ENCODE measurements at regions not wholly inside any gene's neighbourhood (a gene's known extent, or its start where the extent isn't known, plus 50 kb on each side); places are given as distances from the start of the nearest gene placed in this dataset.

GRCh38 chr21:18191139-18191538 is 53.5 kb upstream of the CHODL start:
- ATAC-seq (no peak), DNase-seq (no peak)

- ATAC-seq = no peak
- no peak for DNase-seq
Observed at GRCh38 chr21:18178509-18178908, 66.1 kb upstream of the CHODL start.

GRCh38 chr21:18174370-18174769 is 70.3 kb upstream of the CHODL start:
- DNase-seq (no peak), ATAC-seq (no peak)

DNA sequence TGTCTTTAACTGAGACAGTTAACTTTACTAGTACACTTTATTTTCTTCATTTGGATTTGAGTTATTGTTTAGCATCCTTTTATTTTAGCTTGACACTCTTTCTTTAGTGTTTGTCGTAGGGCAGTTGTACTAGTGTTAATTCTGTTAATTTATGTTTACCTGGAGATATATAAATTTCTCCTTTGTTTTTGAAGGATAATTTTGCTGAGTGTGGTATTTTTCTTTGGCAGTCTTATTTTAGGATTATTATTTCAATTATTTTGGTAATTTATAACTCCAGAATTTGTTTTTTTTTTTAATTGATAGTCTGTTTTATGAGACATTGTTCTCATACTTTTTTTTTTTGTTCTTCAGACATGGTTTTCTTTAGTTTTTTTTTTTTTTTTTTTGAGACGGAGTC is 73.8 kb upstream of the CHODL start:
- DNase-seq (no peak), ATAC-seq (no peak)

DNA sequence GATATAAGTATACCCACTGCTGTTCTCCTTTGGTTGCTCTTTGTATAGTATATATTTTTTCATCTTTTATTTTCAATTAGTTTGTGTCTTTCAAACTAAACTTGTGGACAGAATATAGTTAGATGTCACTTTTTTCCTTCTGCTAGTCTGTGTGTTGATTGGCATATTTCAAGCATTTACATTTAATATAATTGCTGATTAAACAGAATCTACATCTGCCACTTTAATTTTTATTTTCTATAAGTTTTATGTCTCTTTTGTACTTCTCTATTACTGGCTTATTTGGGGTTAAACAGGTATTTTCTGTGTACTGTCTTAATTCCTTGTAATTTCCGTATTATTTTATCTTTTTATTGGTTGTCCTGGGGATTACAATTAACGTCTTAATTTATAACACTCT is 74.4 kb upstream of the CHODL start:
- ATAC-seq (no peak), DNase-seq (no peak)

DNA sequence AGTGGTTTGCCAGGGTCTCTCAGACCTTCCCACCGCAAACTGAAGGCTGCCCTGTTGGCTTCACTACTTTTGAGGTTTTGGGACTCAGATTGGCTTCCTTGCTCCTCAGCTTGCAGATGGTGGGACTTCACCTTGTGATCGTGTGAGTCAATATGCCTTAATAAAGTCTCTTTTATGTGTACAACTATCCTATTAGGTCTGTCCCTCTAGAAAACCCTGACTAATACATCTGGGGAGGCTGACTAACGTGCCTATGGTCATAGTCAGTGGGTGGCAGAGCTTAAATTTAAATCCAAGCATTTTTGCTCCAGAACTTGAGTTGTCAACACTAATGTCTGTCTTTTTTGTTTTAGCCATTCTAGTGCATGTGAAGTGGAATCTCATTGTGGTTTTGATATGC is 76.5 kb upstream of the CHODL start:
- ATAC-seq = no peak
- DNase-seq = no peak

DNA sequence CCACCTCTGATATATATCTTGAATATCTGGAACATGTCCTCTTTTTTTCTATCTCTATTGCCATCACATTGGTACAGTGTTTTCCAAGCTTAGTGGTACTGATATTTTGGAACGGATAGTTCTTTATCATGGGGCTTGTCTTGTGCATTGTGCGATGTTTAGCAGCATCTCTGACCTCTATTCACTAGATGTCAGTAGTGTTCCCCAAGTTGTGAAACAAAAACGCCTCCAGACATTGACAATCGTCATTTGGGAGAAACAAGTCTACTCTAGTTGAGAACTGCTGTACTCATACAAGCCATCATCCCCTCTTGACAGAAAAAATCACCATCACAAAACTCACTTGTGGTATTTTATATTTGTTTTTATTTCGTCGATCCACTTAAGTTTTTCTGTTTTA is 79.7 kb upstream of the CHODL start:
- DNase-seq (no peak), ATAC-seq (no peak)

GRCh38 chr21:18164483-18164882 is 80.2 kb upstream of the CHODL start:
- no peak for DNase-seq
- ATAC-seq = no peak

DNA sequence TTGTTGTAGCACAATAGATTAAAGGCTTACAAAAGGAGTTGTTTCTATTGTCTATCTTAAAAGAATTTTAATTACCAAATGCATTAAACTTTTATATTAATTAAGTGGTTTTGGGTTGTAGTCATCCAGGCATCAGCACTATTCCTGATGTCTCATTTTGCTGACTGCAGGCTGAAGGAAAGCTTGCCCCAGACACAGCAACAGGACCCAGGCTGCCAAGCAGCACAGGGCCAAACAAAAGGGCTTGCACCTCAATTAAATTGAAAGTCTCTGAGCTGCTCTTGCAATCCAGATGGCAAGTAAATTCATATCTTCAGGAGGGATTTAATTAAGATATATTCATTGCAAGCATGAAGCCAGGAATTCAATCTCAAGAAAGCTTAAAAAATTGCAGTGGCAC is 80.7 kb upstream of the CHODL start:
- DNase-seq (no peak), ATAC-seq (no peak)

DNA sequence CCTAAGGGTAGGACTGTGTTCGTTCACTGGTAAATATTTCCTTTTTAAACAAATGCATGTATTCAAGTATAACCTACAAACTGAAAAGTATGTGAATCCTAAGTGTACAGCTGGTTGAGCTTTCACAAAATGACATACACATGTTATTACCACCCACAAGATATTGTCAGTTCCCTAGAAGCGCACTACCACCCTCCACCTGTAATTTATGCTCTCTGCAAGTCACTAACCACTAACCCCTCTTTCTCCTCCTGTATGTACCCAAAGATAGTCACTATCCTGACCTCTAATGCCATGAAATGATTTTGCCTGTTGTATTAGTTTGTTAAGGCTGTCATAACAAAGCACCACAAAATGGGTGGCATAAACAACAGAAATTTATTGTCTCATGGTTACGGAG is 82.8 kb upstream of the CHODL start:
- DNase-seq (no peak), ATAC-seq (no peak)

DNA sequence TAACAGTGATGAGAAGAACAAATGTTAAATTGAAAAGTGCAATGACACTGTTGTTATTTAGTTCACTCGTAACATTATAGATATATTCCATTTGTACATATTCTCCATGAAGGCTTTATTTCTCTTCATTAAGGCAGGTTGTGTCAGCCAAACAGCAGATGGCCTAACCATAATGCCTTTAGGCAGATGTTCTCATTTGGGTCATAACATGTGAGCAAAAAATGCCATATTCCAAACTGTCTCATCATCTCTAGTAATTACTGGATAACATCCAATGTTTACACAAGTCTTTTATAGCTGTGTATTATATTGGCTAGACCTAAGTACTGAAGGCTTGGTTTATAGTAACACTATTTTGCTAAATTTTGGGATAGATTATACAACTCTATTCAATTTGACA is 87.2 kb upstream of the CHODL start:
- DNase-seq (no peak), ATAC-seq (no peak)

DNA sequence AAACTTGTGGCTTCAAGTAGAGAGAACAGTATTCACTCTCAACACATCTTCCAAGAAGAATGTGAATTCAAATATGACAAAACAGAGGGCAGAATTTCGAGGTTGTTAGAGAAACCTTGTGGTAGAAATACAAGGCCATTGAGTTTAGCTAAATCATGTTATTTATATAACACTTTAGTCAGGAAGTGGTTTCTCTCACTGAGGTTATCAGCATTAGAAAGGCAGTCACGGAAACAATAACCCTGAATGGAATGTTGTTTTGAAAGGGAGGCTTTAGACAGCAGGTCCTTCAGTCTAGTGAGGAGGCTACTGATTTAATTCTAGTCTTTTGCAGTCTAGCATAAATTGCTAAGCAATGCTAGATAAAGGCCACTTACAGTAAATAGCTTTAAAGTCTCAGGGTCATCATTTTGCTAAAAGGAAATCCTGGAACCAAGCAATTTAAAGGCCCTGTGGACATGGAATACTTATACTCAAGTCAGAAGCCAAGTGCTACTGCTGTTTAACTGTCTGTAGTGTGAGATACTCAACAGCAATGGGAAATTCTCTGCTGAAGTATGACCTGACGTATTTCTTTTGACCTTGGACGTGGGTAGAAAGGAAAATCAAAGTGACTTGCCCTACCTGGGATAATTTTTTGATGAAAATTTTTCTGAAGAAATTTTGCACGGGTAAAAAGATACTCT is 89.0 kb upstream of the CHODL start:
- ATAC-seq (peak; percentile 14), DNase-seq (no peak)

- DNase-seq (no peak), ATAC-seq (no peak)
Observed at GRCh38 chr21:18153063-18153462, 91.6 kb upstream of the CHODL start.

GRCh38 chr21:18152371-18152770 is 92.3 kb upstream of the CHODL start:
- DNase-seq (no peak), ATAC-seq (no peak)

- ATAC-seq = no peak
- no peak for DNase-seq
Observed at GRCh38 chr21:18151046-18151445, 93.6 kb upstream of the CHODL start.

GRCh38 chr21:18148401-18148800 is 96.2 kb upstream of the CHODL start:
- DNase-seq (no peak), ATAC-seq (no peak)

DNA sequence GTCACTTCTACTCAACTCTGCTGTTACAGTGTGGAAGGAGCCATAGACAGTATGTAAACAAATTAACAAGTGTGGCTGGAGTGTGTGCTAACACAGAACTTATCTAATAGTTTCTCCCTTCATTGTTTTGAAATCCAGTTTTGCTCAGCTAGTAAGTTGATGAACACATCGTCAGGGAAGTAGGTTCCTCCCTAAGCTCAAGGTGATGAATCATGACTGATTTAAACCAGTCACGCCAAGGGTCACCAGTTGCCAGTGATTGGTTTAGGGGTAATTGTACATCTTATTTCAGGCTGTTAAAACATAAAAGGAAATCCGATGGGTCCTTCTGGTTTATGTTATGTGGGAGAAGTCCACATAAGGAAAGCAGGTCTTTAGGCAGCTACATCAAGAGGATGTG is 97.0 kb upstream of the CHODL start:
- DNase-seq (no peak), ATAC-seq (no peak)

- DNase-seq (no peak), ATAC-seq (no peak)
Observed at GRCh38 chr21:18146820-18147219, 97.8 kb upstream of the CHODL start.

DNA sequence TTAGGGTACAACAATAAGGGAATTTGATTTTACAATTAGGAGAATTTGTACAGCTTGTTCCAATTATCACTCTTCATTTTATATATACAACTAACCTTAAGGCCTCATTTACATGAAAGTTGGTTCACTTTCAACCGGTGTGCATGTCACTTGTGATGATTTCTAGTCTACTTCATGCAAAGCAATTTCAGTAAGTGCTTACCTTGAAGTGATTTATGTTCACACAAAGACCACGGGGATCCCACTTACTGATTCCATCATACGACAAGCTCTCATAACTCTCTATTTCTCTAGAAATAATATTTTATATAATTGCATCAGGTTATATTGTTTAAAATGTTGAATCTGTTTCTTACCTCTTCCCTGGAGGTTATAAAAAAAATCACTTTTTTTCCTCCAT is 100.3 kb upstream of the CHODL start:
- no peak for ATAC-seq
- no peak for DNase-seq

DNA sequence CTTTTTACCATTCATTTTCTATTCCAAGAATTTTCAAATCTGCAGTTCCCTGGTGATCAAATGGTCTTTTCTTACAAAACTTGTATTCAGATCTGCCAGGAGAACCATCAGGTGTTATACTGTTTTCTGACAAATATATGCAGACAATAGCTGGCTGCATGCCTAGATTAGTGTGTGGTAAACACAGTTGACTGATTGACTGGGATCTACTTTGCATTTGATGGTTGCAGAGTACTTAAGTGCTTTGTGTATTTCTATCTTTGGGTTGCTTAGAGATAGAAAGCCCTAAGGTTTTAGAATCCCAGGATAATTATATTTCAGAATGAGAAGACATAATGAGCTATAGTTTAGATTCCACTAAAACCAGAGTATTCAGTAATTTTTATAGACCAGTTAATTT is 102.0 kb upstream of the CHODL start:
- no peak for ATAC-seq
- no peak for DNase-seq

- ATAC-seq = no peak
- DNase-seq = no peak
Observed at GRCh38 chr21:18138507-18138906, 106.1 kb upstream of the CHODL start.

DNA sequence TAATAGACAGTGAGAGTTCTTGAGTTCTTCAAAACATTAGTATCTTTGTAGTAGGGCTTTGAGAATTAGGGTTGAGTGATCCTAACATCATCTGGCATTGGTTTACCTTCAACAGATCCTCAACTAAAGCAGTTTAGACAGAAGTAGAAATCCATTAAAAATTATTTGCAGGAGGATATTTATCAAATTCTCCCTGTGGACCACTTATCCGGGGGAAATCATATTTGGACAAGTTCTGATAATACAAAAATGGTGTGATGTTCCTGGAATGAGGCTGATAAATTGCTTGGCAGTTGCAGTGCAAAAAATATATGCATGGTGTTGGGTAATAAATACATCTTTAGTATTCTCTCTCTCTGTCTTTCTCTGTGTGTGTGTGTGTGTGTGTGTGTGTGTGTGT is 115.1 kb upstream of the CHODL start:
- ATAC-seq = no peak
- no peak for DNase-seq

- no peak for DNase-seq
- ATAC-seq = no peak
Observed at GRCh38 chr21:18118566-18118965, 126.1 kb upstream of the CHODL start.

DNA sequence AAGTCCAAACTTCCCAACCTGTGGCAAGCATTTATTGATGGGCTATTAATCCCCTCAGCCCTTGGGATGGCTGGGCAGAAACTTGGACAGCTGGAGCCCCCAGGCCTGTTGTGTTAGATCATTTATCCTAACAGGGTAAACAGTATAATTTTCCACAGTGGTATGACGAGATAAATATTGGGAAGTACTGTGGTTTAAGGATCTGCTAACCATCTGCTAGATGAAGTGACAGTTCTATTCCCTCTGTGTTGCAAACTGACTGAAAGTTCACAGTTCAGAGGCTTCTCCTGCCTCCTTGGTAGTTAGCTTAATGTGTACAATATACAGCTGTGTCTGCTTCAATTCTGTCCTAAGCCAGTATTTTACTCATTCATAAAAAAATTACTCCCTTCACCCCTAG is 127.5 kb upstream of the CHODL start:
- DNase-seq = no peak
- no peak for ATAC-seq

DNA sequence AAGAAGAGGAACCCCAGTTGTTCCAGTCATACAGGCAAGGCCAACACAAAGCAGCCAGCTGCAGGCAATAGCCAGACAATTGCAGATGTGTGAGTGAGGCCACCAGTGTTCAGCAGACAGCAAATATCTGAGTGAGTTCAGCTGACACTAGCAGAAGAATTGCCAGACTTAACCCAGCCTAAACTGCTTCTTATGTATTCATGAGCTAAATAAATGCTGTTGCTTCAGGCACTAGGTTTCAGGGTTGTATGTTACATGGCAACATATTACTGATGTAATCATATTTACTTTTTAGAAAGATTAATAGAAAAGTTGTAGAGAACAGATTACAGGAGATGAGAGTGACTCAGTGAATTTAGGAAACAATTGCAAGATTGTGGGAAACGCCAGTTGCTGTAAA is 129.8 kb upstream of the CHODL start:
- no peak for ATAC-seq

More for the DNA sequence above, 129.8 kb upstream of the CHODL start:
- DNase-seq = no peak

All from stimulated activated naive CD8-positive, alpha-beta T cell treated with anti-CD3 and anti-CD28 coated beads, Interleukin-15, Interleukin-2, amounts not matched to agents 100 U/mL and 50 U/mL, for 24 hours (primary cell).